GM21786 (cell line): ENCODE measurements at regions not wholly inside any gene's neighbourhood (a gene's known extent, or its start where the extent isn't known, plus 50 kb on each side); places are given as distances from the start of the nearest gene placed in this dataset.

Source experiments
- ATAC-seq: cut with Tn5 transposase; IDR thresholded peaks from one replicate; pipeline ENCODE4 v1.9.1; 2021; ENCODE audit not compliant: unreplicated experiment

- ATAC-seq = no peak
Observed at GRCh38 chr5:6831678-6832671, 118.7 kb downstream of the TENT4A start.

GRCh38 chr5:6832994-6833393 lies 119.8 kb downstream of the TENT4A start:
- ATAC-seq = no peak

DNA sequence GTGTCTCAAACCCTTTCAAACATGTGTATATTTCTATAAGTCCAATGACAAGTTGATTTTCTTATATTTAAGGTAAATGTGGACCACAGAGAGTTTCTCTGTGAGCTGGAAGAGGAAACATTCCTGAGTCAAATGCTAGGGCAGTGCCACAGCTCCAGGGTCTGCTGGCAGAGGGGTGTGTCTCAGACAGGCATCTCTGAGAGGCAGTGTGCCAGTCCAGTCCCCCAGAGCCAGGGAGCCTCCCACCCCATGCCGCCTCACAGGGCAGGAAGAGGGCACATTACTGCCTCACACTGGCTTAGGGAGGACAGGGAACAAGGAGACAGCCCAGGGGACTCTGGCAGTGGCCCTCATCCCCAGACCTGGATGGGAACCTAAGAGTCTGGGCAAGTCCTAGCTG lies 120.2 kb downstream of the TENT4A start:
- ATAC-seq = no peak

DNA sequence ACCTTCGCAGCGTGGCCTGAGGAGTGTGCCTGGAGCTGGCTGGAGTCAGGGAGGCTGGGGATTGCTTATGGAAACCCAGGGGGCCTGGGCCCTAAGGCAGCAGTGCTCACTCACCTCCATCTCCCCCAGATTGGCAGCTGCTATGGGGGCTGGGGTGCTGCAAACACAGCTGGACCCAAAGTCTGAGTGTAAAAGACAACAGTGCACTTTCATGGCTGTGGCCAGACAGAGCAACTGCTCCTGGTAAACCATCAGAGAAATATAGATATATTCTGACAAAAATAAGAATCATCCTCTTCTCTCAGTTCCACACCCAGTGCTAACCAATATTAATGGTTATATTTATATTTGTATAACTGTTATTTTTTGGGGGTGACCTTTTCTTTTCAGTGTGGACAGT lies 123.9 kb downstream of the TENT4A start:
- ATAC-seq = no peak

GRCh38 chr5:6837519-6838110 lies 124.4 kb downstream of the TENT4A start:
- ATAC-seq = no peak

- ATAC-seq = no peak
Observed at GRCh38 chr5:6838736-6839135, 125.5 kb downstream of the TENT4A start.

- no peak for ATAC-seq
Observed at GRCh38 chr5:6840136-6840793, 127.0 kb downstream of the TENT4A start.

- ATAC-seq = no peak
Observed at GRCh38 chr5:6843335-6843734, 130.1 kb downstream of the TENT4A start.

DNA sequence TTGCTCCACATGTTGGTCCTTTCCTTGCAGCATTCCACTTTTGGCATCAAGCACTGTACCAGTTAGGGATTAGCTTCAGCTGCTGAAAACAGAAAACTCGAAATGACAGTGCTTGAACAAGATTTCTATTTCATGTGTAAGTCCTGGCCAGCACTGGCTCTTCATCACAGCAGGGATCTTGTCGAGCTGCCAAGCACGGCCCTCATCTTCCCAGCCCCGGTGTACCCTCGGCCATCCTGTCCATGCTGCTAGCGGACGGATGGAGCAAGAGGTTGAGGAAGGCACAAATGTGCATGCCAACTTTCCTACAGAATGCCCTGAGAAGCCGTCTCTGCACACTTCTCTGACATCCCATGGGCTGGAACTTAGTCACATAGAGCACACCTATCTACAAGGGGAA lies 130.6 kb downstream of the TENT4A start:
- ATAC-seq = no peak

GRCh38 chr5:6845856-6846255 lies 132.6 kb downstream of the TENT4A start:
- ATAC-seq = no peak

GRCh38 chr5:6847870-6848269 lies 134.6 kb downstream of the TENT4A start:
- no peak for ATAC-seq

DNA sequence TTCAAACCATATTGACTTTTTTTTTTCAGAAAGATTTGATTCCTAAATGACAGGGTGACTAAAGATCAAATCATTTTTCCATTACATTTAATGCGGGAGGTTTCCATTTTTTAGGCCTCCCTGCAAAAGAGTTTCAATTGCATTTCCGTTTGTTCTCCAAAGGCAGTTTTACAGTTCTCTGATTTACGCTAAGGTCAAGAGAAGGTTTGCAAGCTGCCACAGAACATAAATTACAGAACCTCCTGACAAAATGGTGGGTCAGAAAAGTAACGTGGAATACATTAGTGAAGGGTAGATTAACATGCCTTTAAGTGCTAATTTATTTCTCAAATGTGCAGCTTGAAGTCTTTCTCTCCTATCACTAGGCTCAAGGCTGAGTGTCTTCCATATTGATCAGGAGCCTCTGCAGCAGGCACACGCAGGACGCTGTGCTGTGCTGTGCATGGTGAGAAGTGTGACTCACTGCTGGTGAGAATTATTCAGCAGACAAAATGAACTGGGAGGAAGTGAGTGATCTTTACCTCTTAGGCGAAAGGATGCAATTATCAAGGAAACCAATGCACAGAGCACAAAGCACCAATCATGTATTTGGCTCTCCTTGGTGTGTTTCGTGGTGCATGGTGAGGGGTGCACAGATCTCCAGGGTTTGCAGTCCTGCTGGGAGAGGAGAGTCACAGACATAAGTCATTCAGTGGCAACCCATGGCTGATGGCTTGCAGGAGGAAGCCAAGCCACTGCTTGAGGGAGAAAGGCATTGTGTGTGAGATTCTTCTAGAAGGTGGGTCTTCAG lies 136.3 kb downstream of the TENT4A start:
- ATAC-seq = no peak

GRCh38 chr5:6850106-6850432 lies 136.8 kb downstream of the TENT4A start:
- no peak for ATAC-seq

GRCh38 chr5:6856653-6857052 lies 143.4 kb downstream of the TENT4A start:
- no peak for ATAC-seq

GRCh38 chr5:6858419-6858818 lies 145.2 kb downstream of the TENT4A start:
- ATAC-seq = no peak

DNA sequence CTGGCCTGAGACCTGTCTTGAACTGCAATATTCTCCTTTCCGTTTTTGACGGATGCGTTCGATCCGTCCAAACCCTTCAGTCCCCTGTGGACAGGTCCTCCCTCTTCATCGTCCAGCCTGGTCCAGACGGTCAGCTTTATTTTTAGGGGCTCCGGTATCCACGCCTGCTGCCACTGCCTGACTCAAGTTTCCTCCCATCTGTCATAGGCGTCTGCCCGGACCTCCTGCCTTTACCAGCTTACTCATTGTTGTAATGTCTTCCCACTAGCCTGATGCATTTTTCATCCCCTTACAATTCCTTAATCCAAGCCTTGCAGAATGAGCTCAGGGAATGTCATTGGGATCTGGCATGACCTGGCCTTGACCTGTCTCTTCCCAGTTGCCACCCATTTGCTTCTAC lies 145.8 kb downstream of the TENT4A start:
- ATAC-seq = no peak

DNA sequence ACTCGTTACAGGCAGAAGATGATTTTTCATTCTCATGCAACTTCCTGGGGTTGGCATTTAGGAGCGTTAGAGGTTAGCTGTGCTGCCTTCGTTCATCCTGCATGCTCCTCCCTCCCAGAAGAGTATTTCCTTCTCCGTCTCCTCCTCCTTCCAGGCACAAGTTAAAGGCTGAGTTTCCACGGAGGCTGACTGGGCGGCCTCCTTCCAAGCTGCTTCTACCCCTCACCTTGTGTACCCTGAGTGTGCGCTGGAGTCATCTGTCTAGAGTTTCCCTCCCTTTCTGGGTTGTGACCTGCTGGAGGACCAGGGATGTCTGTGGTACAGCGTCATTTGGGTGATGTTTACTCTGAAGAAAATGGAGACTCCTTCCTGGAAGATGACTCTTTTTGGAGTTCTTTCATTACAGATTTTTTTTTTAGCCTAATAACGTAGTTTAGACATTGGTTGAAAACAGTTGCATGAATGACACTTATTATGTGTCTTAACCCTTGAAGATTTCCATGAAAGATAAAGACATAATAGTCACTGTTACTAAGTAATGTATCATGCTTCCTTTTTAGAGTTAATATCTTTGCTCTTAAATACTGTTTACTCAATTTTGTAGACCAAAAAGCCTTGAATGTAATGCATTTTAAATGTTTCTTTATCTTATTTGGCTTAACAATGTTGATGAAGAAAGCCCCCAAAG lies 146.9 kb downstream of the TENT4A start:
- no peak for ATAC-seq

GRCh38 chr5:6861036-6861435 lies 147.8 kb downstream of the TENT4A start:
- no peak for ATAC-seq

- ATAC-seq = no peak
Observed at GRCh38 chr5:6861667-6862066, 148.4 kb downstream of the TENT4A start.

GRCh38 chr5:6862306-6862705 lies 149.1 kb downstream of the TENT4A start:
- no peak for ATAC-seq

DNA sequence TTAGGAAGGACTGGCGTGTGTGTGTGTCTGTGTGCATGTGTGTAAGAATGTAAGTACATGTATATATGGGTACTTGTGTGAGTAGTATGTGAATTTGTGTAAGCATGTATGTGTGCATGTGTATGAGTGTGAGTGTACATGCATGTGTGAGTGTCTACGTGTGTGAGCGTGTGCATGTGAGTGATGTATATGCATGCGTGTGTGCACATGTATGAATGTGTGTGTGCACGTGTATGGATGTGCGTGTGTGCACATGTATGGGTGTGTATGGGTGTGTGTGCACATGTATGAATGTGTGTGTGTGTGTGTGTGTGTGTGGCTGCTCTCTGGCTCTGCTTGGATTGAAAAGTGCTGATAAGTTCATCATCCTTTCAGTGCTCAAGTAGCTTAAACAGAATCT lies 154.5 kb downstream of the TENT4A start:
- ATAC-seq = no peak
